Fibroblast of pulmonary artery (primary cell): ENCODE measurements at regions not wholly inside any gene's neighbourhood (a gene's known extent, or its start where the extent isn't known, plus 50 kb on each side); places are given as distances from the start of the nearest gene placed in this dataset.

Source experiments
- DNase-seq: peaks from one replicate; pipeline ENCODE4 v3.0.0-alpha.2; 2010; ENCODE audit warnings: low read depth
- H3K4me3 ChIP-seq: replicated peaks from 2 replicates; pipeline ENCODE4 v1.5.1; 2011; ENCODE audit warnings: low read depth, mild to moderate bottlenecking, control low read depth, low read length, moderate library complexity
- TF ChIP-seq, protein P1 (sequence below): IDR thresholded peaks from 2 replicates; pipeline ENCODE4 v1.5.1; 2011; ENCODE audit warnings: mild to moderate bottlenecking, control low read depth, low read length, inconsistent platforms; ENCODE audit errors: missing control alignments

DNA sequence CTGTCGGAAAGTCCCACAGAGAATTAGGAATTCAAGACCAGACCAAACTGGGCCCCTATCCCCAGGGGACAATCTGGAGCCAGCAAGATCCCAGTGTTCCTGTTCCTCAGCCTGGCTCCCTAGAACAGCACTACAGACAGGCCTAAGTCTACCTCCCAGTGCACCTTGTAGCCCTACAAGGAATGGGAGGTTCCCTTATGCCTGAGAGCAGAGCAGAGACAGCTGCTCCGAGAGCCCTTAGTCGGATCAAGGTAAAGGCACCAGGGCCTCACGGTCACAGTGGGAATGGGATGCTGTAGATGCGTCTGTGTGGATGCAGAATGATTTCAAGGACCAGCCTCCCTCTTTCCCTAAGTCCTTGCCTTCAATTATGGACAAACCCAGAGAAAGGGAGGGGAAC lies 204.5 kb upstream of the STXBP5 start:
- TF ChIP-seq, protein P1, sequence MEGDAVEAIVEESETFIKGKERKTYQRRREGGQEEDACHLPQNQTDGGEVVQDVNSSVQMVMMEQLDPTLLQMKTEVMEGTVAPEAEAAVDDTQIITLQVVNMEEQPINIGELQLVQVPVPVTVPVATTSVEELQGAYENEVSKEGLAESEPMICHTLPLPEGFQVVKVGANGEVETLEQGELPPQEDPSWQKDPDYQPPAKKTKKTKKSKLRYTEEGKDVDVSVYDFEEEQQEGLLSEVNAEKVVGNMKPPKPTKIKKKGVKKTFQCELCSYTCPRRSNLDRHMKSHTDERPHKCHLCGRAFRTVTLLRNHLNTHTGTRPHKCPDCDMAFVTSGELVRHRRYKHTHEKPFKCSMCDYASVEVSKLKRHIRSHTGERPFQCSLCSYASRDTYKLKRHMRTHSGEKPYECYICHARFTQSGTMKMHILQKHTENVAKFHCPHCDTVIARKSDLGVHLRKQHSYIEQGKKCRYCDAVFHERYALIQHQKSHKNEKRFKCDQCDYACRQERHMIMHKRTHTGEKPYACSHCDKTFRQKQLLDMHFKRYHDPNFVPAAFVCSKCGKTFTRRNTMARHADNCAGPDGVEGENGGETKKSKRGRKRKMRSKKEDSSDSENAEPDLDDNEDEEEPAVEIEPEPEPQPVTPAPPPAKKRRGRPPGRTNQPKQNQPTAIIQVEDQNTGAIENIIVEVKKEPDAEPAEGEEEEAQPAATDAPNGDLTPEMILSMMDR, result no peak
- no peak overlapping the region for H3K4me3 ChIP-seq
- DNase-seq, result no peak

DNA sequence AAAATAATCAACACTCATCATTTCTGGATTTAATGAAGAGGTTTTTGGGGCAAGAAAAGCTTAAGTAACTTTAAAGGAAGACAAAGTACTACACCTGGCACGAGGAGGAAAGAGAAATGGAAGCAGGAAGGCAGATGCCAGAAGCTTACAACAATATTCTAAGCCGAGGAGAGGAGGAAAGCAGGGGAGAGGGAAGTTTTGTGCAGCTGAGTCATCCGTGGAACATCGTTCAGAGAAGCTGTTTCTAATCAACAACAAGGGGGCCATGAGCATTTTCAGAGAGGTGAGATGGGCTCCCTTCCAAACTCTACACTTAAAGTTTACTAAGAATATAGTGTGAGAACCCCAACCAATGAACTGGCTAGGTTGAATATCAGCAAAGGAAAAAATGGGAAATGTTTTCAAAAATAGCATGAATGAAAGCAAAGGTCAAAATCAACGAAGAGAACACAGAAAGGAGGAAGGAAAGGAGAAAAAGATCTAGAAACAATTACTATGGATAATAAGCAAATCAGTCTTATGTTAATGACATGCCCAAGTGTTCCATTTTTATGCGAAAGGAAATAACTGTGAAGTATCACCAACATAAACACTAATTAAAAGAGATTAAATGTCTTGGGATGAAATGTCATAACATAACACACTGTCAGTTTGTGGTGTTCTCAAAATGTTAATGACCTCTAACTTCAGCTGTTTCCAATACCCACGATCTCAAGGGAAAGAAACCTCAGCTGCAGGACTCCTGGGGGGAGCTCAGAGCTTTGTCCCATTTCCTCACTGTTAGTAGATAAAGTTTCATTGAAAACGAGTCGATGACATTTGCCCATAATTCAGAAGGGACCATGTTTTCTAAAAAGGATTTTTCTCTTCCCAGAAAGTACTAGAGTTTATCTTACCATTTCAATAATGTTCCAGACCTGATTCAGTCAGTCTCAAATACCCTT lies 203.4 kb upstream of the STXBP5 start:
- TF ChIP-seq, protein P1, result no peak
- no peak overlapping the region for H3K4me3 ChIP-seq
- DNase-seq, result peak; percentile 72

DNA sequence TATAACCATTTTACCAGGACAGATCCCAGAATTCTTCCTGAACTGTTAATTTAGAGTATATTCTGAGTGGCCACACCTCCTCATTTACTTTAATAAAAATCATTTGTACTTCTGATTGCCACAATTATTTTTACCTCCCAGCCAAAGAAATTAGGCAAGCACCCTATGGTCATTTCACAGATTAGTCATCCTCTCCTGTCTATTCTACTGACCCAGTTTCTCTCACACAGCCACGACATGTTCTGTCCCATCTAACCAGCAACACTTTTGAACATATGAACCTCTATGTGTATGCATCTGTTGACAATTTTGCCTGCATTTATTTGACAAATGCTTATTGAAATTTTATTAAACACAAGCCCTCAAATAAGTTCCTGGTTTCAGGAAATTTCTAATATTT lies 202.6 kb upstream of the STXBP5 start:
- TF ChIP-seq, protein P1, result no peak
- DNase-seq, result no peak
- no peak overlapping the region for H3K4me3 ChIP-seq

DNA sequence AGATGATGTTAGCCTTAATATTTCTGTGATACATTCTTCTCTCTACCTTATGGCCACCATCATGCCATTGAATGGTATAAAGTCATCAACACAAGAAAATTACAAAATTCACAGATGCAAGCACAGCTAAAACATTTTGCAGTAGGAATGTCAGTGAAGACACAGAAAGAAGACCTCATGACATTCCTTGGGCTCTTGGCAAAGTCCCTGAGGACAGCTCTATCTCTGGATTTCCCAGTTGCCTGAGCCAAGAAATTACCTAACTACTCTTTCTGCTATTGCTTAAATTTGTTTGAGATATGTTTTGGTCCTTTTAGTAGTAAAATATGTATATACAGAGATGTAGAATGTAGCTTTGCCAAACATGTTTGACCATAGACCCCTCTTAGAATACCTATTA lies 201.0 kb upstream of the STXBP5 start:
- peak; percentile 40 for DNase-seq

DNA sequence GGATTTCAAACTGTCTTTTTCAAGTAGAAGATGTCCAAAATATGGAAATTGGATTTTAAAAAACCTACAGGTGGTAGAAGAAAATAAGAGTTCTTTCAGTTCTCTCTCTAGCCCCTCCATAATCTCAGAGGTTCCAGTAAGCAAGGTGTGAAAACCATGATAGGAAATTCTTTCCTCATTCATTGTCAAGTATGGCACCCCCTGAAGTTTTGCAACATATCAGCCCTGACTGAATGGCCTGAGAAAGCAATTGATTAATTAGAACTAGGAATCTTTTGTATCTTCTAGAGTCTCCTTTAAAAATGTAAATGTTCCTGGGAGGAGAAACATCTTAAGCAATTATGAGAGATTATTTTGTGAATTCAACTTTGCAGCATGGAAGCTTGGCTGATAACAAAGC lies 198.7 kb upstream of the STXBP5 start:
- TF ChIP-seq, protein P1, result no peak
- no peak overlapping the region for H3K4me3 ChIP-seq
- DNase-seq, result no peak

More for the DNA sequence above, 201.0 kb upstream of the STXBP5 start:
- TF ChIP-seq, protein P1, result no peak
- no peak overlapping the region for H3K4me3 ChIP-seq

DNA sequence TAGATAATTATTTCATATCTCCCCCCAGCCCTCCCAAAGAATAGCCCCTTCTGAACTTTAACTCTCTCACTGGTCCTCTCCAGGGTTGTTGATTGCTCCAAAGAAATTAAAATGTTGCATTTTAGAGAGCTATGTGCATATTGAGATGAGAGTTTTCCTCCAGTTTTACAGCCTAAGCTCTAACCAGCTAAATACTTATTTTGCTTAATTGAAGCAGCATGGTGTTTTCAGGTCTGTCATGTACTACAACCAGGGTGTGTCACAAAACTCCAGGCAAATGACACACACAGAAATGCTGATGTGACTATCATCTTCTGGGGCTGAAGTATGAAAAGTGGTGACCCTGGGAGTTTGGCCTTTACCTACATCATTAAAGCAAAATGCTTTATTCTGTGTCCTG lies 196.8 kb upstream of the STXBP5 start:
- no peak overlapping the region for H3K4me3 ChIP-seq
- TF ChIP-seq, protein P1, result no peak
- DNase-seq, result no peak

DNA sequence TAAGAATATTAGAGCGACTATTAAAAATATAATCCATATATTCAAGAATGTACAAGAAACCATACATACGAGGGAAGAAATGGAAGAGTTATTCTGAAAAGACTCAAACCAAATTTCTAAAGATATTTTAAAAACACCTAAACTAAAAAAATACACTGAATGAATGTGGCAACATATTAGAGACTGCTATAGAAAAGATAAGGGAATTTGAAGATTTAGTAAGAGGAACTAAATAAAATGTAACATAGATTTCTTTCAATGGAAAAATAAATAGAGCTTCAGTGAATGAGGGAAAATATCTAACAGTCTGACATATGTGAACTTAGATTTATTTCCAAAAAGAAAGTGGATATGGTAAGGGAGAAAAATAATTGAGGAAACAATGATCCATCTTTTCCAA lies 194.9 kb upstream of the STXBP5 start:
- DNase-seq, result no peak
- TF ChIP-seq, protein P1, result no peak
- no peak overlapping the region for H3K4me3 ChIP-seq
